GM18508 (cell line): ENCODE measurements at regions not wholly inside any gene's neighbourhood (a gene's known extent, or its start where the extent isn't known, plus 50 kb on each side); places are given as distances from the start of the nearest gene placed in this dataset.
A peak's percentile ranks its signal among the peaks of the same experiment; 100 is the strongest.

Experiments
- ATAC-seq: cut with Tn5 transposase; IDR thresholded peaks from one replicate; pipeline ENCODE4 v1.9.1; 2021; ENCODE audit warnings: moderate number of reproducible peaks; ENCODE audit not compliant: insufficient read depth, unreplicated experiment

DNA sequence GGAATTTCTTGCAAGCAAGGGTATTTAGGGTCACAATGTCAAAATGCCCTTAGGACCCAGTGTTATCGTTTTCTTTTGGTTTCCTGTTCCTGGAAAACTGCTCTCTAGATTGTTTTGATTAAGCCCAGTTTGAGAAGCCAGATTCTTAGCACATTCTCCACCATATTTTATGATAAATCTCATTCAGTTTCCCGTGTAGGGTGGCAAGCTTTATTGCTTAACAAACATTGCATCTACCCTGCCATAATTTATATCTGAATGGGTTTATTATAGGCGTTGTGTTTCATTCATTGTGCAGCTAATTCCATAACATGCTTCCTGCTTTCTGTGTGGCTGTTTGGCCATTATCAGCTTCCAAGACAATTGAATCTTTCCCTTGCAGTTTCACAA, 389.1 kb upstream of the DYNLRB2 start:
- no peak for ATAC-seq

DNA sequence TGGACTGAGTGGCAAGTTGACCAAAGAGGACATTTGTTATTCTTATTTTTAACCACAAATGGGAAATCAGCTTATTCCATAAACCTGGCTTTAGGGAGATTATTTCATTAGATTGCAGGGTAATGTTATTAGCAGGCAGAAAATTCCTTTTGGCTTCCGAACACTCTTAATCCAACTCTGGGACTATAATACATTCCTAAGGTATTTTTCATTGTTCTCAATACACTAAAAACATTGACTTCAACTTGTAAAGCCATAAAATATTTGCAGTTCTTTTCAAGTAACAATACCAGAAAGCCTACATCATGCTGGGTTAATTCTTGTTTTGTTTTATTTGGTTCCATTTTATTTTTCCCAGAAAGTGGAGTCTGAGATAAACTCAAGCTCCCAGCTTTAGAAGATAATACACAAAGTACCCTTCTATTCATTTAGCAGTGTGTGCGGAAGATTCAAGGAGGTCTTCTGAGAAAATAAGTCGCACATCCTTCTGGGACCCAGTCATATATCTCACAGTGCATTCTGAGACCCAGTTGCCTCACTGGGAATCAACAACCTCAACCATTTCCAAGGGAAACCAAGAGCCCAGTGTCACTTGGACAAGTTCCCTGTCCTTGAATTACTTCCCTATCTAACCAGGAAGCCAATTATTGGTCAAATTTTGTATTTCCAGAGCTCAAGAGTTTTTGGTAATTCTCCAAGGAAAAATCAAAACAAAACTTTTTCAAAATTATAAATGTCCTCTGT, 389.6 kb upstream of the DYNLRB2 start:
- no peak for ATAC-seq

DNA sequence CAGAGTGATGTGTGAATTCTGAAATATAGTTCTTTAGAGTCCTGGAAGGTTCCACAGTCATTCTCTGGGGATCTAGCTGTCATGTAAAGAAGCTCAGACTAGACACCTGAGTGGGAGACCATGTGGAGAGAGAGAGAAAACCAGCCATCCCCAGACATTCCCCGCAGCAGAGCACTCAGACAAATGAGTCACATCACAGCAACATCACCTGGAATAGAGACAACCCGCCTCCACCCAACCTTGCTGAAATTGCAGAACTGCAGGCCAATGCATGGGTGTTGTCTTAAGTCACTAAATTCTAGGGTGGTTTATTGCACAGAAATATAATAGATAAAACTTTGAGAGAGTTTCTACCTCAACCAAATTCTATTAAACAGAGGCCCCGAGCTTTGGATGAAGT, 392.0 kb upstream of the DYNLRB2 start:
- no peak for ATAC-seq

DNA sequence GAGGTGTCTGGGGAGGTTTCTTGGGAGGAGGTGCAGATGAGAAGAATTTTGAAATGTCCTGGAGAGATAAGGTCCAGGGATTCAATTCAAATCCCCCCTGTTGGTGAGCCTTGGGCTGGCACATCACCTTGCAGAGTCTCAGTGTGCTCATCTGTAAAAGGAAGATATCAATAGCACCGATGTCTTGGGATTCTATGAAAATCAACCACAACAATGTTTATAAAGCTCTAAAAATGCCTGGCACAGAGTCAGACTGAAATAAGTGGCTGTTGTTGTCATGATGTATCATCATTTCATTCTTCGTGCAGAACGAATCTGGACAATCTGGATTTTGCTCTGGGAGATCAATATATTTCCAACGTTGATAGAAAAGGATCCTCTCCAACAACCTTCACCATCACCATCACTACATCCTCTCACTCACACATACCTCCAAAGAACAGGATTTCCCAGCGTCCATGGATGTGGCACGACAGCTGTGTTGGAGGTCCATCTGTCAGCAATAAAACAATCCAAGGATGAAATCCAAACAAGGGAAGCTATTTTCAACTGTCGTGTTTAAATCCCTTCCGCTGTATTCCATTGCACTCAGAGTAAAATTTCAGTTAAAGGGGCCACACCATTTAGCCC, 393.7 kb upstream of the DYNLRB2 start:
- no peak for ATAC-seq

DNA sequence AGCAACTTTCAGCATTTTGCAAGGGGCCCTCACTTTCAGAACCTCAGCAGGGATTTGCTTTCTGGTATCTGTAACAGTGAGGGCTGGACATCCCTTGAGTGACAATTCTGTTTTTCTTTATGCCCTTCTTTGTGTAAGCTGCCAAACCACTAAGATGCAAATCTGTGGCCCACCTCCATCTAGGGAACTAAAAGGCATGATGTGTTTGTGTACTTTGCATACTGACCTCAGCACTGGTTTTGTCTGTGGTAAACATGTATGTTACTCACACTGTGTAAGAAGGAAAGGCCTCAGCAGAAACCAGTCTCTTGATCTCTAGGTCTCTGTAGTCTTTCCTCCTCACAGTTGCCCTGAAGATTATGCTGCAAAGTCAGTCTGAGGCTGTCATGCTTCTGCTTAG, 396.6 kb upstream of the DYNLRB2 start:
- ATAC-seq, result peak; percentile 100

DNA sequence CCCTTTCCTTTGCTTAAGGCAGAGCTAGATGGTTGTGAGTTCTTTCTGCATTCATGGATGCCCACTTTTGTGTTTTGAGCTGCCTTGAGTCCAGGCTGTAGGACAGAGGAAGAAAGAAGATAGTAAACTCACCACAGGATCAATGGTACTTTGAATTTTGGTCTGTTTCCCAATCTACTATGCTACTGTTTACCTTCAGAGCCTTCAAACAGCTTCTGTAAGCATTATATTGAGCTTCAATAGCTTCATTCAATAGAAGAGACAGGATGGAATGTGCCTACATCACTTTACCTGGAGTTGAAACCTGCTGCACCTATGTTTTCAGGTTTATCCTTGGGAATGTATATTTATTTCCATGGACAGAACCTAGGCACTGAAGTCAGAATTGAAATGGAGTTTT, 397.9 kb upstream of the DYNLRB2 start:
- ATAC-seq, result no peak

DNA sequence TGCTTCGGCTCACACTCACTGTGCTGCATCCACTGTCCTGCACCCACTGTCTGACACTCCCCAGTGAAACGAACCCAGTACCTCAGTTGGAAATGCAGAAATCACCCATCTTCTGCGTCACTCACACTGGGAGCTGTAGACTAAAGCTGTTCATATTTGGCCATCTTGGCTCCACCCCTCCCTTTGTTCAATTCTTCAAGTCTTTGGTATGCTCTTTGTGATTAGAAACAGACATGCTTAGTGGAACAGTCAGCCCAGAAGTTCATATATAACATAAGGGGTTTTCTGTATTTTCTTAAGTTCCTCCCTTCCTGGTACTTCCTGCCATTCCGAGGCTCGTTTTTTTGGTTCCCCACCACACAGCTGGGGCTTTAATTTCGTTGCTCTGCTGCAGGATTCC, 398.5 kb upstream of the DYNLRB2 start:
- ATAC-seq, result no peak

DNA sequence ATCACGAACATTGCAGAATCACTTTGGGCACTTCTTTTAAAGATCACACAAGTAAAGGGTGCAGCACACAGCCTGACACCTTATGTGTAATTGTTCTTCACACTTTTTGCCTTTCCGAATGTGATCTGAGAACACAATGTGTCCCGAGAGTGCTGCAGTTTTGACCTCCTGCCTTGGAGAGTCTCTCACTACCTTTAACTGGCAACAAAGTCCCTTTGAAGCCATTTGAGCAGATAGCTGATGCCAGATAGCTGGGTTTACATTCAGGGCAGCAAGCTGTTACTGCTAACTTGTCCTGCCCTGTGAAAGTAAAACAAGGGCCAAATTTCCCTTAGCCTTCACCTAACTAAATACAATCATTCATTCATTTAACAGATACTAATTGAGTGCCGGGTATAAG, 411.0 kb upstream of the DYNLRB2 start:
- ATAC-seq, result no peak

DNA sequence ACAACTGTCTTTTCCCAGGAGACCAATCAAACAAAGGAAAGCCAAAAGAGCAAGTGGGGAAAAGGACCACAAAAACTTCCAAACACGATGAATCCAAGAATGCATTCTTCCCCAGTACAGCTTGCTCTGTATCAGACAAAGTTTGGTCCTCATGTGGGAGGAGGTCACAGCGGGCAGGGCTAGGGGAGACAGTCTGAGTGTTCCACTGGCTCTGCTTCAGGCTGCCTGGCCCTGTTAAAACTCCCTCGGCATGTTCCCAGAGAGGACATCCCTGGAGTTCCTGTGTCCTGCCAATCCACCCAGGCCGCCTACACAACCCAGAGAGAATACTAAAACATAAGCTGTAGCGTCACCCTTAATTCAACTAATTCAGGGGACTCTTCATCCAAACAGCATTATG, 415.1 kb upstream of the DYNLRB2 start:
- ATAC-seq, result no peak

DNA sequence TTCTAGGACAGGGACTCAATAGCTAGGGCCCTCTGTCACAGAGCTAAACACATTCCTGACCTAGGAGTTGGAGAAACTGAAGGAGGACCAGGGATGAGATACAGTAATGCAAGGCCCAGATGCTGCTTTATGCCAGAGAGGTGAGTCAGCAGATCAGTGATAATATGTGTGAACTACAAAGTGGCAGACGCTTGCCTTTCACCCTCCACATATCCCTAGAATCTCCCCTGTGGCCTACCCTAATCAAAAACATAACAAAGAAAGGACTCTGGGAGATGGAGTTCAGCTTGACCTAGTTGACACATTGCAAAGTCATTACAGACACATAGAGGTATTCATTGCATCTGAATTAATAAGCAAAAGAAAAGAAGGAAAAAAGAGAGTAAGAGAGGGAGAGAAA, 417.6 kb upstream of the DYNLRB2 start:
- ATAC-seq, result no peak

DNA sequence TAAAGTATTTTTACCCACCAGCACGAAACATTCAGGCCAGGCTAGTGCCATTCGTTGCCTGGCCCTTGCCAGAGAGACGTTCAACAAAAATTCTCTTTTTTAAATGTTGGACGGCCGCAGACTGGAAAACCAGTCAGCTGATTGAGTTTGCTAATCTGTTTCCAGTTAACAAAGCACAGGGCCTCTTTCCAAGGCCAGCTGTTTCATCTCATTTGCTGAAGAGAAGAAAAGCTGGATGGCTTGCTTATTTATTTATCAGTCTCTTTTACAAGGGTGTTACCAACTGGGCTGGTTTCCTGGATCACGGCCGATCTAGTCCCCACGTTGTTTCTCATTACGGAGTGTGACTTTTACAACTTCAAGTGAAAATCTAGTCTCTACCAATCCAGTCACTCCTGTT, 418.7 kb upstream of the DYNLRB2 start:
- no peak for ATAC-seq

DNA sequence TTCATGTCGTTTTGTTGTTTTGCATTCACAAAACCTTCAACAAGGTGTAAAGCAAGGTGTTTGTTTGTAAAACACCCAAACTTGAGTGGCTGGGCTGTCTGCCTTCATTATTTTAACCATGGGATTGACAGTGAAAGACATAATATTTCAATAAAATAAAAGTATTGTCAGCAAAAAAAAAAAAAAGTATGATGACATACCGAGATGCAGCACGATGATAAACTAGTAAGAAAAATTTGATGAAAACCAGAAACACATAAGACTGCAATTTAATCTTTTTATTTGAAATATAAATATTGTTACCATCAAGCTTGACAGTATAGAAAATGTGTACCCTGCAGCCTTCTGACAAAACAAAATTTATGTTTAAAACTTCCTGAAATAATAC, 419.3 kb upstream of the DYNLRB2 start:
- no peak for ATAC-seq

DNA sequence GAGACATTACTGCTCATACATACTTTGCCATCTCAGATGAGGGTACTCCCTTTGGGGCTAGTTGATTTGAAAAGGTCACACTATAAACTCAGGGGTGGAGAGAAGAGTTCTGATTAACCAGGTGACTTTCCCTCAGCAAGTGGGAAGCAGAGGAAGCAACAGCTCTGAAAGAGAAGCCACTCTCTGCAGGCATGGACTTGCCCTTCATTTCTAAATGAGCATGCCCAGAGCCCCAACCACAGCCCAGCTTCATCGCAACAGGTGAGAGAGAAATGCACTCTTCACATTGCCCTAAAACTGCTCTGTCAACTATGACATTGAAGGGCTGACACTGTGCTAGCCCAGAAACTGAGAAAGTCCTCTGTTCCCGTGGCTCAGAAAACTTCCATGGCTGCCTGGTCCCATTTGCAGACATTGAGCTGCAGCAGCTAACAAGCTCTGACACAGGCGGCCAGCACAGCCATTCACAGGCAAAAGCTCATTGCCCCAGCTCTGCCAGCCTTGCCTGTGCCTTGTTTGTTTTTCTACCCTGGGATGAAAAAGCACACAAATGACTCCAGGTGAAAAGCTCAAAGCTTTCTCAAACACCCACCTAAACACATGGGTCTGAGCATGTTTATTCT, 419.8 kb upstream of the DYNLRB2 start:
- no peak for ATAC-seq

DNA sequence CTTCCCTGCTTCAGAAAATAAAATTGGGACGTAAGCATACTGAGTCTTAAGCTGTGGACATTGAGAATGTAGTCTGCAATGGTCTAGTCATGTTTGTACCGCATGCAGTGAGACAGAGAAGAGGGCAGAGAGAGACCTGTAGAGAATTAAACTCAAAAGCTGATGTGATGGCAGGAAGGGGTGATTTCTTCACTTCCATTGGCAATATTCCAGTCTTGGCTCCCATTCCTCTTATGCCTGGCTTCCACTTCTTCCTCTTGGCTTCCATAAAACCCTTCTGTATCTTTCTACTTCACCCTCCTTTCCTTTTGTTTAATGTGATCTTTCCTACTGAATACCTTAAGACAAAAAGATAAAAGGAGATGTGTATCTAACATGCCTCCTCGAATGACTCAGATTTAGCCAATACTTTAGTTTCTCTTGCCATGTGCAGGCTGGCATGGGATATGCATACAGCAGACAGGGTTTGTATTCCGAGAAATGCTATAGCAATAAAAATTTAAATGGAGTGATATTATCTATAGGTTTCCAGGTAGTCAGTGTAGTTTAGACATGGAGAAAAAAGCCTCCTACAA, 423.1 kb upstream of the DYNLRB2 start:
- no peak for ATAC-seq

DNA sequence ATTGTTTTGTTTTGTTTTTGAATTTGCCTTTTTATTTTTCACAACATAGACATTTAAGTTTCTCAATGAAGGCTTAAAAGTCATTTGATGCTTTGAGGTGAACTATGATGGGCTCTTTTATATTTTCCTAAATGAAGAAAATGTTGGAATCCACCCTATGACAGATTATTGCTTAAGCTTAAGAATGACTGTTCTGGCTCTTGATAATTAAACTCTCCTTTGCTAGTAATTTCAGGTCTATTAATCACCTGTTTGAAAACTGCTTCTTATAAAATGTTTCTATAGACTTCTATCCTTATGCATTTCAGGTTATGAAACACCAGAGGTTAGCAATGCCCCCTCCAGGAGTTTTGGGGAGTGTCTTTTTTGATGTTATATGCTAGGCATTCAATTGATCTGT, 424.1 kb upstream of the DYNLRB2 start:
- no peak for ATAC-seq

DNA sequence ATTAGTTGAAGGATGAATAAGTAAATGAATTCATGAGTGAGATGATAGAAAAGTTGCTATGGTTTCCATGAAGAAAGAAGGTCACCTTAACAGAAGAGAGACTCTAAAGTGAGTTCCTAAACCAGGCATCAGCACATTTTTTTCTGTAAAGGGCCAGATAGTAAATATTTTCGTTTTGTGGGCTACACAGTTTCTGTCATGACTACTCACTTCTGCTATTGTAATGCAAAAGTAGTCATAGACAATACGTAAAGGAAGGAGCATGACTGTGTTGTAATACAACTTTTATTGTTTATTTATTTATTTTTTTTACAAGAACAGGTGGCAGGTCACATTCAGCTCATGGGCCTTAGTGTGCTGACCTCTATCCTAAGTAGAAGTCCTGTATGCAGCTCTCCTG, 426.1 kb upstream of the DYNLRB2 start:
- no peak for ATAC-seq

DNA sequence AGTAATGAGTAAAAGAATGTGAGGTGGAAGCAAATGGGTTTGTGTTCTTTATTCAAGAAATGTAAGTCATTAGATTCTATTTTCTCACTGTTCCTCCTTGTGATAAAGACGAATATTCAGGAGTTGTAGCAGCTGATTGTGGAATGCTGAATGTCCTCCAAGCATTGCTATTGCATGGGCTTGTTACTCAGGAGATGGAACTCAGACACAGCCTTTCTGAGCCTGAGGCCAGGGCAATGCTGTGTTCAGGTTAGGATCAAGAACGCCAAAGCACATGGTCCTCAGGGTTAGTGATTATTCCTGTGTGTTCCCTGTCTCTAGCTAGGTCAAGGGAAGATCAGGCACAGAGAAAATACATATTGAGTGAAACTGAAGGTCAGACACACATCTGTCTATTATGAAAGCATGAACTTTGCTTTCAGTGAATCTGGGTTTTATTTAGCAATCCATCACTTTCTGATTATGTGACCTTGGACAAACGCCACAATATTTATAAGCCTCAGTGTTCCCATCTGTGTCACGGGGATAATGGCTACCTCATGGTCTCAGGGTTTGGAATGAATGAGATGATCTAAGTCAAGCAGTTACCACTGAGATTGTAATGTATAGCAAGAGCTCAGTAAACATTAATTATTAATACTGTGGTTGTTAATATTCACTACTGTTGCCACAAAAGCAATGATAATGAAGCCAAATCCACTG, 426.8 kb upstream of the DYNLRB2 start:
- ATAC-seq, result no peak

DNA sequence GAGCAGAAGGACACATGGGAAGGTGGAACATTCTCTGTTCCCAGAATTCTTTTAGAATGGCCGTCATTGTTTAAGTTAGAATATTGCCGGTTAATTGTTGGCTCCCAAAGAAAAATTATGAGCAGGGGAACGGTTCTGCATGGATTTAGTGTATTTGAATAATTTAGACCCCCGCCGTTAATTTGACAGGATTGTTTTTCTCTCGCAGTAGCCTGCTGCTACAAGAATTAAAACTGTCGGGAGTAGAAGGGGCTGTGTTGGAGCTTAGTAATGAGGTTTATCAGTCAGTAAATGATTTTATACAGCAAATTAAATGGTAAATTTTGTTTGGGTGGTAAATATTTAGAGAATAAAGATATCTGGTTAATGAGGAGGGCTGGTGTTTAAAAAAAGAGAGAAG, 431.2 kb upstream of the DYNLRB2 start:
- ATAC-seq, result no peak

DNA sequence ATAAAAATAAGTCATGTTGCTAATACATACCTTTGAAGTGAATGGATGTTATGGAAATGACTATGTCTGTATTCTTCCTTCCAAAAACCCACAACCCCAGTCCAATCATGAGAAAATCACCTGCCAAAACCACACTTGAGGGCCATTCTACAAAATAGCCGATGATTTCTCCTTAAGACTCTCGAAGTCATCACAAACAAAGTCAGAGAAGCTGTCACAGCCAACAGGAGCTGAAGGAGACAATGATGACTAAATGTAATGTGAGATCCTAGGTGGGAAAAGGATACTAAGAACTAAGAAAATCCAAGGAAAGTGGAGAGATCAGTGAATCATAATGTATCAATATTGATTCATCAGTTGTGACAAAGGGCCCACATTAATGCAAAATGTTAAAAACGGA, 432.9 kb upstream of the DYNLRB2 start:
- no peak for ATAC-seq

DNA sequence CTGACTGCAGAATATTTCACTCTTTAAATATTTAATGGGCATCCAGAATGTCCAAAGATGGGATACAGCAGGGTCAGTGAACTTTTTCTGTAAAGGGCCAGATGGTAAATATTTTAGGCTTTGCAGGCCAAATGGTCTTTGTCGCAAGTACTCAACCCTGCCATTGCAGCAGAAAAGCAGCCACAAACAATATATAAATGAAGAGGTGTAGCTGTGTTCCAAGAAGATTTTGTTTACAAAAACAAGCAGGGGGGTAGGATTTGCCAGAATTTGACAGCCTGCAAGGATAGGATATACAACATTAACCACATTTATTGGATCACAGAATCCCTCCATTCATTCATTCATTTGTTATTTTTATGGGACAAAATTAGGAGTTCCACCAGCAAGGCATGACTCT, 435.0 kb upstream of the DYNLRB2 start:
- no peak for ATAC-seq

DNA sequence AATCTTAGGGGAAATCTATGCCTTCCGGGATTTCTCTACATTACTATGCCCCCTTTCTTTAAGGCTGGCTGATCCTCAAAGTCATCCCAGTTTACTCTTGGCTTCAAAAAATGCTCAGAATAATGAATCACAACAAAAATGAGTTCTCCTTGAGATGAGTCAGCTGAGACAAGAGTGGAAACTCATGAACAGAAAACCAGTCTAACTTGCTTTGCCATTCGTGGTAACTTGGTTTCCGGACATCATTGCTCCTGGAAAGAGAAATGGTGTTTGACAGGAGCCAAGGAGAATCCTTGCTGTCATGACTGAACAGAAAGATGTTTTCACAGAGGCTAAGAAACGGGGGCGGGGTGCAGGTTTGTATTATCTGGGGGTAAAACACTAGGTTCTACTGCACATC, 435.6 kb upstream of the DYNLRB2 start:
- ATAC-seq, result no peak
